Neuron (in vitro differentiated cells): ENCODE measurements at regions not wholly inside any gene's neighbourhood (a gene's known extent, or its start where the extent isn't known, plus 50 kb on each side); places are given as distances from the start of the nearest gene placed in this dataset.

Source experiments
- H2AFZ ChIP-seq: one replicate; pipeline ENCODE4 v1.6.1; 2013; ENCODE audit warnings: low read depth, mild to moderate bottlenecking, inconsistent platforms, low read length, moderate library complexity
- H3K27me3 ChIP-seq: one replicate; pipeline ENCODE4 v1.6.1; 2013; ENCODE audit warnings: low read length; ENCODE audit not compliant: insufficient read depth
- H3K36me3 ChIP-seq: one replicate; pipeline ENCODE4 v1.6.1; 2013; ENCODE audit warnings: low read length; ENCODE audit not compliant: insufficient read depth
- H3K4me1 ChIP-seq: one replicate; pipeline ENCODE4 v1.6.1; 2013; ENCODE audit warnings: low read length; ENCODE audit not compliant: insufficient read depth
- H3K4me3 ChIP-seq: 2 replicates; pipeline ENCODE4 v1.5.1; 2013; ENCODE audit warnings: mild to moderate bottlenecking, low read length, moderate library complexity
- H3K9me3 ChIP-seq: one replicate; pipeline ENCODE4 v1.6.1; 2013; ENCODE audit warnings: low read length

DNA sequence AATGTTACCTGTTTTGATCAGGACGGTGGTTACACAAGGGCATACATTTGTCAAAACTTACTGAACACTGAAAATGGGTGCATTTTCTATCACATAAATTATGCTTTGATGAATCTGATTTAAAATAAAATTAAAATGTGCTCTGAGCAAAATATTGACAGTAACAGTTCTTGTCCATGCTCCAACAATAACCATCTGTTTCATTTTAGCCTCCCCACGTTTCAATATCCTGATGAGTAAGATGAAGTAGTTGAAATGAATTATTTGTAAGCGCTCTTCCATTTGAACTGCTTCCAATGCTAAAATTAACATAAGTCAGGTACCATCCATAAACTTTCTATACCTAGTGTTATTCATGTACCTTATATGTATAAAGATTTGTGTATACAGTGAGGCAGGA, 365.4 kb downstream of the LTN1 start:
- H3K4me1 ChIP-seq: no peaks in the 10 kb centered on the region
- no peaks in the 10 kb centered on the region for H3K36me3 ChIP-seq
- no peaks in the 10 kb centered on the region for H3K27me3 ChIP-seq
- no peak overlapping the region for H2AFZ ChIP-seq
- no peak overlapping the region for H3K4me3 ChIP-seq
- no peaks in the 10 kb centered on the region for H3K9me3 ChIP-seq

DNA sequence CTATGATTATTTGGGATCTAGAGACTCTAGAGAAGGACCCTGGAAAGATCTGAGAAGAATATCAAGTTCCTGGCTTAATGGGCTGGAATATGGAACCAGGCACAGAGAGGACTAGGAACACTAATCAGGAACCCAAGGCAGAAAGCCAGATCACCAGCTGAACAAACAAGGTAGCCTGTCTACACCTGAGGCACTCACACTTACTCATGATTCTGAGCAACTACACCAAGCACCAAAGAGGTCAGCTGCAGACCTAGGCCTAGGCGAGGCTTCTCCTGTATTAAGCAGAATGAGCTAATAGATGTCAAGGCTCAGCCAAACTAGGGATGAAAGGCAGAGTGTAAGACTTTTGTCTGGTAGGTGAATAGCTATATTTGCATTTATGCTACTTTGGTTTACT, 368.1 kb downstream of the LTN1 start:
- Histone ChIP-seq H3K4me1 (no peaks in the 10 kb centered on the region), H3K27me3 (no peaks in the 10 kb centered on the region), H3K36me3 (no peaks in the 10 kb centered on the region), H3K4me3 (no peak overlapping the region), H3K9me3 (no peaks in the 10 kb centered on the region), H2AFZ (no peak overlapping the region)

DNA sequence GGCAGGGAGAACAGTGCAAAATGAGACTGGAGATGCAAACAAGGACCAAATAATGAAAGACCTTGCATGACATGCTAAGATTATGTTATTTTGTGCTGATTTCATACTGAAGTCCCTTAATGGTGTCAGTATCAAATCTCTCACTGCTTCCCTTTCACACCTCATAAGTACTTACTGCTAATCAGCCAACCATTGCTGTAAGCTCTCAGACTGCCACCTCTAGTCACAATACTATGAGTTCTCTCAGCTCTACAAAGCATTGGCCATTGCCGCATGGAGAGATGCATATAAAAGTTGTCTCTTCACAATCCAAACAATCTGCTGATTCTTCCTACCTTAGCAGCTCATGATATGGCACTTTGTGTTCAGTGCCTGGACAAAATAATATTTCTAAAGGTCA, 375.4 kb downstream of the LTN1 start:
- no peak overlapping the region for H3K4me3 ChIP-seq
- no peak overlapping the region for H2AFZ ChIP-seq
- H3K9me3 ChIP-seq: no peaks in the 10 kb centered on the region
- no peaks in the 10 kb centered on the region for H3K4me1 ChIP-seq
- H3K36me3 ChIP-seq: no peaks in the 10 kb centered on the region
- no peaks in the 10 kb centered on the region for H3K27me3 ChIP-seq

- Histone ChIP-seq H3K27me3 (no peaks in the 10 kb centered on the region), H3K4me1 (no peaks in the 10 kb centered on the region), H3K4me3 (no peak overlapping the region), H3K9me3 (no peaks in the 10 kb centered on the region), H2AFZ (no peak overlapping the region), H3K36me3 (no peaks in the 10 kb centered on the region)
Measured at GRCh38 chr21:28615276-28615675, 377.4 kb downstream of the LTN1 start.

GRCh38 chr21:28614791-28615190, 377.9 kb downstream of the LTN1 start:
- H3K9me3 ChIP-seq: no peaks in the 10 kb centered on the region
- no peak overlapping the region for H3K4me3 ChIP-seq
- no peaks in the 10 kb centered on the region for H3K4me1 ChIP-seq
- no peak overlapping the region for H2AFZ ChIP-seq
- no peaks in the 10 kb centered on the region for H3K27me3 ChIP-seq
- no peaks in the 10 kb centered on the region for H3K36me3 ChIP-seq

DNA sequence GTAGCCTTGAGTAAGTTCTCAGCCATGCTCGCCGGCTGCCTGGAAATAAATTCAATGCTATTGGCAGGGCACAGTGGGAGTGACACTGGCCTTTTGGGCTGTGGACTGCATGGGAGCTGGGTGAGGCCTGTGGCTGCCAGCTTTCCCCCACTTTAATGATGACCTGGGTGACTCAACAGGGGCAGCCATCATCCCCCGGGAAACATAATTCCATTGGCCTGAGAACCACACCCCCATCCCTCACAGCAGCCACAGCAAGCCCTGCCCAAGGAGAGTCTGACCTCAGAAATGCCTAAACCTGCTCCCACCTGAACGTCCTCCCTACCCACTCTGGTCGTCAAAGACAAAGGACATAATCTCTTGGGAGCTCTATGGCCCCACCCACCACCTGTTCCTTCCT, 384.0 kb downstream of the LTN1 start:
- Histone ChIP-seq H3K36me3 (no peaks in the 10 kb centered on the region), H3K9me3 (no peaks in the 10 kb centered on the region), H3K27me3 (no peaks in the 10 kb centered on the region), H2AFZ (no peak overlapping the region), H3K4me1 (no peaks in the 10 kb centered on the region), H3K4me3 (no peak overlapping the region)

- Histone ChIP-seq H3K36me3 (no peaks in the 10 kb centered on the region), H3K9me3 (no peaks in the 10 kb centered on the region), H3K4me1 (no peaks in the 10 kb centered on the region), H3K4me3 (no peak overlapping the region), H2AFZ (no peak overlapping the region), H3K27me3 (no peaks in the 10 kb centered on the region)
Measured at GRCh38 chr21:28607545-28607944, 385.1 kb downstream of the LTN1 start.

GRCh38 chr21:28604946-28605537, 387.6 kb downstream of the LTN1 start:
- no peak overlapping the region for H3K4me3 ChIP-seq

GRCh38 chr21:28602546-28602945, 390.1 kb downstream of the LTN1 start:
- Histone ChIP-seq H3K9me3 (no peaks in the 10 kb centered on the region), H3K36me3 (no peaks in the 10 kb centered on the region), H2AFZ (no peak overlapping the region), H3K27me3 (no peaks in the 10 kb centered on the region), H3K4me1 (no peaks in the 10 kb centered on the region), H3K4me3 (no peak overlapping the region)

More at GRCh38 chr21:28604946-28605537, 387.6 kb downstream of the LTN1 start:
- H3K36me3 ChIP-seq: no peaks in the 10 kb centered on the region
- H3K9me3 ChIP-seq: no peaks in the 10 kb centered on the region
- H3K4me1 ChIP-seq: no peaks in the 10 kb centered on the region
- no peaks in the 10 kb centered on the region for H3K27me3 ChIP-seq
- H2AFZ ChIP-seq: no peak overlapping the region

GRCh38 chr21:28598214-28598613, 394.5 kb downstream of the LTN1 start:
- H2AFZ ChIP-seq: no peak overlapping the region
- H3K9me3 ChIP-seq: no peaks in the 10 kb centered on the region
- H3K4me1 ChIP-seq: no peaks in the 10 kb centered on the region
- H3K36me3 ChIP-seq: no peaks in the 10 kb centered on the region
- no peaks in the 10 kb centered on the region for H3K27me3 ChIP-seq
- no peak overlapping the region for H3K4me3 ChIP-seq

GRCh38 chr21:28592205-28592865, 400.3 kb downstream of the LTN1 start:
- H3K4me1 ChIP-seq: no peaks in the 10 kb centered on the region
- H3K4me3 ChIP-seq: no peak overlapping the region
- no peaks in the 10 kb centered on the region for H3K27me3 ChIP-seq
- H2AFZ ChIP-seq: no peak overlapping the region
- H3K9me3 ChIP-seq: no peaks in the 10 kb centered on the region
- H3K36me3 ChIP-seq: no peaks in the 10 kb centered on the region

DNA sequence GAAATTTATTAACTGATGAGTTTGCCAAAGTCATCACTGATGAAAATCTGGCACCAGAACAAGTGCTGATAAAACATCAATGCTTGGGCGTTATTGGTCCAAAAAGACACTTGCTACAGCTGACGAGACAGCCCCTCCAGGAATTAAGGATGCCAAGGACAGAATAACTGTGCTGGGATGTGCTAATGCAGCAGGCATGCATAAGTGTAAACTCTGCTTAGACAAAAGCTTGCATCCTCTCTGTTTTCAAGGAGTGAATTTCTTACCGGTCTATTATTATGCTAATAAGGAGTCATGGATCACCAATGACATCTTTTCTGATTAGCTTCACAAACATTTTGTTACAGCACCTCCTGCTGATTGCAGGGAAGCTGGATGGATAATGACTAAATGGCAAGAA, 402.0 kb downstream of the LTN1 start:
- H2AFZ ChIP-seq: no peak overlapping the region
- no peak overlapping the region for H3K4me3 ChIP-seq

GRCh38 chr21:28590026-28590425, 402.7 kb downstream of the LTN1 start:
- H3K27me3 ChIP-seq: no peaks in the 10 kb centered on the region
- no peaks in the 10 kb centered on the region for H3K4me1 ChIP-seq
- H3K36me3 ChIP-seq: no peaks in the 10 kb centered on the region
- H3K9me3 ChIP-seq: no peaks in the 10 kb centered on the region
- no peak overlapping the region for H2AFZ ChIP-seq
- H3K4me3 ChIP-seq: no peak overlapping the region

More for the DNA sequence above, 402.0 kb downstream of the LTN1 start:
- Histone ChIP-seq H3K4me1 (no peaks in the 10 kb centered on the region), H3K36me3 (no peaks in the 10 kb centered on the region), H3K27me3 (no peaks in the 10 kb centered on the region), H3K9me3 (no peaks in the 10 kb centered on the region)

- H3K36me3 ChIP-seq: no peaks in the 10 kb centered on the region
- no peaks in the 10 kb centered on the region for H3K27me3 ChIP-seq
- no peak overlapping the region for H3K4me3 ChIP-seq
- no peaks in the 10 kb centered on the region for H3K9me3 ChIP-seq
- H2AFZ ChIP-seq: no peak overlapping the region
- H3K4me1 ChIP-seq: no peaks in the 10 kb centered on the region
Measured at GRCh38 chr21:28588997-28589396, 403.7 kb downstream of the LTN1 start.
